Middle frontal gyrus (tissue), 1 donor: ENCODE measurements at regions not wholly inside any gene's neighbourhood (a gene's known extent, or its start where the extent isn't known, plus 50 kb on each side); places are given as distances from the start of the nearest gene placed in this dataset.

Source experiments
- DNase-seq: peaks from one replicate; pipeline ENCODE4 v3.0.0-alpha.2; 2015; ENCODE audit warnings: low spot score; ENCODE audit errors: extremely low spot score

DNA sequence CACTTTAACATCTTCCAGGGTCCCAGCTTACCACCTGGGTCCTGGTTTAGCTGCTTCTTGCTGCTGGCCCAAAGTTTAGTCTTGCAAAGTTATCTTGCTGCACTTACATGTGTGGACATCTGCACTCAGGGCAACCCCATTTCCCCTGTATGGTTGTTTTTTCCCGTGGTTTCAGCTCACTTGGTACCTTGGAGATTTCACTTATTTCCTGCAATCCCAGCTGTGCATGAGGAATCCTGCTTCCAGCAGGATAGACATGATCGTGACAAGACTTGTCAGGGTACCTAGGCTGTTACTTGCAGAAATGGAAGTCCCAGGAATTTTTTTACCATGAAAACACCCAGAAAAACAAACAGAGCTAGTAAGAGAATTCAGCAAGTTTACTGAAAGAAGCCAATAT, 95.9 kb upstream of the LEP start:
- DNase-seq = no peak

GRCh38 chr7:128146052-128146451, 95.0 kb upstream of the LEP start:
- DNase-seq = no peak

DNA sequence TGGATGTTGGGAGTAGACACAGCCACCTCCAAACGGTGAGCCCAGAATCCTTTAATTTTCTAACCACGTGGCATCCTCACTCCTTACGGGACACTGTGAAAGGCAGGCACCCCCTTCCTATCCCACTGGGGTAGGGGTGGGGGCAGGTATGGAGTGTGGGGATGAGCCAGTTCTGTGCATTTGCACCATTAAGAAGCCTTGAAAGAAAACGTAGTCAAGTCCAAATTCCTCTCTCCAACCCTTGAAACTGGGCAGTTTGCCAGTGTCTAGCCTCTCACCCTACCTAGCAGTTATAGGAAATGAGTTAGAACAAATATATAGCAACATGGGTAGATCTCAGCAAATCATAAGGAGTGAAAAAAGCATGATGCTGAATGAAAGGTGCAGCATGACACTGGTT, 92.4 kb upstream of the LEP start:
- DNase-seq = no peak

DNA sequence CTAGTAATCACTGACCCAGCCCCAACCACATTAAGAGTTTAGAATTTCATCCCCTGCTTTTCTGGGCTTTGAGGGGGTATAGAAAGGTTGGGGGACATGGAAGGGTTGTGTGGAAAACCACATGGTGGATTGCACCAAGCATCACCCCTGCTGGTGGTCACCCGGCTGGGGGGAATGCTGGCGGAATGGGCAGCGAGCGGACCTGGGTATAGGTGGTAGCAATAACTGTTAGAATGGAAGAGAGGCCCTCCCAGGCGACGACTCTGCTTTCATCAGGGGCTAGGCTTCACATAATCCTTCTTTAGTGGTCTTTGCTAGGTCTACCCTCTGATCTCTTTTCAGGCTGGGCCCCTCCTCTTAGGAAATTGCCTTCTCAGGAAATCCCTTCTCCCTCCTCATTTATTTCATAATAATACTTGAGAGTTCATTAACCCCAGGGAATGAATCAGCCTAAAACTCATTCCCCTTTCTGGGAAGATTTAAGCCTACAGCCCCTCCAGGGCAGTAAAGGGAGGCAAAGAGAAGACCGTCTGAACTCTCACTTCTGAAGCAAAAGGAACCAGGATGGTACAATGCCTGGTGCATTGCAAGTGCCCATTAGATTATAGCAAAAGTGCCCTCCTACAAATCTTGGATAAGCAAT, 90.7 kb upstream of the LEP start:
- DNase-seq = no peak

- DNase-seq = no peak
These were observed 89.4 kb upstream of the LEP start for GRCh38 chr7:128151635-128152034.

DNA sequence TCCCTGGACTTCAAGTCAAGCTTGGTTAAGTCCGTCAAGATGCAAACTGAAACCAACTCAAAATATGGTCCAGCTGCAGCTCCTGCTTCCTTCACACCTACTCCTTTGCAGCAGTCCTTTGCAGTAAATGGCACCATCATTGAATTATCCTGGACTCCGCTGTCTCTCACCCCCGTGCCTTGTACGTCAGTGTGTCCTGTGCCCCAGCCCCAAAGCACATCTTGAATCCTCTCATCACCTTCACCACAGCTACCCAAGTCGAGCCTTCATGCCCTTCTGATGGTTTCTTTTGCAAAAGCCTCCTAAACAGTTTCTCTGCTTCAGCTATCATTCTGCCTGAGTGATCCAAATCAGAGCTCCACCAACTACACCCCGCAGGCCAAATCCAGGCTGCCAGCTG, 88.4 kb upstream of the LEP start:
- no peak for DNase-seq

DNA sequence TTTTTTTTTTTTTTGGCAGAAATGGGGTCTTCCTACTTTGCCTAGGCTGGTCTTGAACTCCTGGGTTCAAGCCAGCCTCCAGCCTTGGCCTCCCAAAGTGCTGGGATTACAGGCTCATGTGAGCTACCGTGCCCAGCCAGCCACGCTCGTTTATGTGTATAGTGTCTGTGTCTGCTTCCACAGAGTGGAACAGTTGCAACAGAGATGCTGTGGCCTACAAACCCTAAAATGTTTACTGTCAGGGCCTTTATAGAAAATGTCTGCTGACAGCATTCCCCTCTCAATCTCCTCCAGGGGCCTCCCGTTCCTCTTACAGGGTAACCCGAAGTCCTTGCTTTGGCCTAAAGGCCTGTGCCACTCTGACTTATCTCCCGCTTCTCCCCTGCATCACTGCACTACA, 87.6 kb upstream of the LEP start:
- no peak for DNase-seq

GRCh38 chr7:128154504-128154903, 86.6 kb upstream of the LEP start:
- DNase-seq = no peak

GRCh38 chr7:128155100-128155740, 85.9 kb upstream of the LEP start:
- DNase-seq = no peak

DNA sequence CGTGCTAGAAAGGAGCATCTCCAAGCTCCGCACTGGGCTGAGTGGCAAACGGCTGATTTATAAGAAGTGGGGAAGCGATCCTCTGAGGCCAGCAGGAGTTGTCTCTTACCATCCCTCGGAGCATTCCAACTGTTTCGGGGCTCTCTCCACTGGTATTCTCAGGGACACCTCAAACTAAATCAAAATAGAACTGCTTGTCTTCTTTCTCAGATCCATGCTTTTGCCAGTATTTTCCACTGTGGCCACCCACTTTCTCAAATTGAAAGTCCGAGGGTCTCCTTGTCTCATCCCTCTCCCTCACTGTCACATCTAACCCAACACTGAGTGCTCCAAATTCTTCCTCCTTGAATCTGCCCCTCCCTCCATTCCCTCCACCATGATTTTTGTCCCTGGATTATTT, 83.2 kb upstream of the LEP start:
- DNase-seq = no peak

DNA sequence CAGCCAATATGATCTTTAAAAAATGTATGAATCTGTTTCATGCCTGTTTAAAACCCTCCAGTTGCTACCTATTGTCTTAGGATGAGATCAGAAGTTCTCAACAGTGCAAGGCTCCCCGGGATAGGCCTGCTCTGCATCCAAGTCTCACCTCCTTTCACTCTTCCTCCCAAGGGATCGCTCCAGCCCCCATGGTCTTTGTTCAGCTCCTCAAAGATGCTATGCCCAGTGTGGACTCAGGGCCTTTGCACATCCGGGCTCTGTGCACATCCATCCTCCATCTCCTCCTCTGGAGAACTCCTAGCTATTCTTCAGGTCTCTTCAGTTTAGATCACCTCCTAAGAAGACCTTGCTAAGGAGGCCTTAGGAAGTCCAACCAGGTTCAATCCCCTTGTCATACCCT, 82.7 kb upstream of the LEP start:
- no peak for DNase-seq

DNA sequence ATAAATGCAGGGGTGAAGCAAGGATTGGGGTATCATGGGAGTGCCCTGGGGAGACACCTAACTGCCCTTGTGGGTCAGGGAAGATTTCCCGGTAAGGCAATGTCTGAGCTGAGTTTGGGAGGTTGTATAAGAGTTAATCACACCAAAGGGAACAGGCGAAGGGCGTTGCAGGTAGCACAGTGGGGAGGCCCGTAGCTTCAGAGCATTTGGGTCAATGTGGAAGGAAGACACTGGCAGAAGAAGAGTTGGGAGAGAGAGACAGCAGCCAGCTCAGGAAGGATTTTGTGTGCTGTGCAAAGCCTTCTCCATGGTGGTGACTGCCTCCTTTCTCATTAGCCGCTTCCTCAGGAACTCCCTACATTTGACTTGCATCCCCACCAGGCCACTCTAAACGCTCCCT, 80.8 kb upstream of the LEP start:
- no peak for DNase-seq

DNA sequence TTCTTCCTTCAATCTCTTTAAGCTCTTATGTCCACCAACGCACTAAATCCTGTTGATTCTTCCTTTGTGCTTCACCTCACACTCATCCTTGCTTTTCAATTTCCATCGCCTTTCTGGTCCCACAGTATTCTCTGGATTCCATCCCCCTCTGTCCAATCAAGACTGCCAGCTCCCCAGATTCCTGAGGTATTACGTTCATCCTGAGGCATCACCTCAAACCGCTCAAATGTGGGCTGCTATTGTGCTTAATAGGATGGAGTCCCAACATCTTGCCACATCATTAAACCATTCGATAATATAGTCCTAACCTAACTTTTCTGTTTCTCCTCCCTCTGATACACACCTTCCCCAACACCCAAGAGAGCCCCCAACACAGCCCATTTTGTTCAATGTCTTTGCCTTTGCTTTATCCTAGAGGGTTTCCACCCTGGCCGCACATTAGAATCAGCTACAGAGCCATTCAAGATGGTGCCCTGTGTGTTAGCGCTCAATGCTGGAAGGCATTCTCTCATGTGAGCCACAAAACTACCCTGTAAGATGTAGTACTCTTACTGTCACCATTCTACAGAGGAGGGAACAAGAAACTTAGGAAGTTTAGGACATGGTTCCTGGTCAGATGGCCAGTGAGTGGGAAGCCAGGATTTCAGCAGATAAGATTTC, 79.5 kb upstream of the LEP start:
- no peak for DNase-seq

DNA sequence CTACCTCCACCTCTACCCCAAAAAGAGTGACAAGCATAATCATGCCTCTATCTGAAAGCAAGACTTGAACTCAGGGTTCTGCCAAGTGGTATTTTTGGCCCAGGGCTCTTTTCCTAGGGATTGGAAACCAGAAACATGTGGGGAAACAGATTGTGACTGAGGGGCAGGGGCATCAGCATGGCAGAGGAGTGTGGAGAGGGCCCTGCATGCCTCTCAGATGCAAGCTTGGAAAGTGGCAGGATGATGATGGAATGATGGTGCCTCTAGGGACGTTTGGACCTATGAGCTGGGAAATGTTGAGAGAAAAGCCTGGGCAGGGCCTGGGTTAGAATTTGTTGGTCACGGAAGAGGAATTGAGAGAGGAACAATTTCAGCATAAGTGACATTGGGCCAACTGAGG, 78.4 kb upstream of the LEP start:
- DNase-seq = no peak

DNA sequence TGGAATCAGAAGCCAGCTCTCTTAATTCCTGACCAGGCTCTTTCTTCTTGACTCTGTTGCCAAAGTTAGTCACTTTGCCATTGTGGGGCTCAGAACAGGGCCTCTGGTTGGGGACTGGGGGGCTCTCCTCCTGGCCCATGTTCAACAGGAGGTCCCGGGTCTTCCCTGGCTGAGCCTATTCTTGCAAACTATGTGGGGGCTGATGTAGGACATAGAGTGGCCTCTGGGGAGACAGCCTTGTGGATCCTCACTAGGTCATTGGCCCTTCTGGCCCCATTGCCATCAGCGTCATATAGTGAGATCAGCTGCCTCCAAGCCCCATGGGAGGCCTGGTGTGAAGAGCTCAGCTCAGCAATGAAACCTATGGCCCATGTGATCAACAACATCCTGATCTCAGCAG, 77.6 kb upstream of the LEP start:
- no peak for DNase-seq

DNA sequence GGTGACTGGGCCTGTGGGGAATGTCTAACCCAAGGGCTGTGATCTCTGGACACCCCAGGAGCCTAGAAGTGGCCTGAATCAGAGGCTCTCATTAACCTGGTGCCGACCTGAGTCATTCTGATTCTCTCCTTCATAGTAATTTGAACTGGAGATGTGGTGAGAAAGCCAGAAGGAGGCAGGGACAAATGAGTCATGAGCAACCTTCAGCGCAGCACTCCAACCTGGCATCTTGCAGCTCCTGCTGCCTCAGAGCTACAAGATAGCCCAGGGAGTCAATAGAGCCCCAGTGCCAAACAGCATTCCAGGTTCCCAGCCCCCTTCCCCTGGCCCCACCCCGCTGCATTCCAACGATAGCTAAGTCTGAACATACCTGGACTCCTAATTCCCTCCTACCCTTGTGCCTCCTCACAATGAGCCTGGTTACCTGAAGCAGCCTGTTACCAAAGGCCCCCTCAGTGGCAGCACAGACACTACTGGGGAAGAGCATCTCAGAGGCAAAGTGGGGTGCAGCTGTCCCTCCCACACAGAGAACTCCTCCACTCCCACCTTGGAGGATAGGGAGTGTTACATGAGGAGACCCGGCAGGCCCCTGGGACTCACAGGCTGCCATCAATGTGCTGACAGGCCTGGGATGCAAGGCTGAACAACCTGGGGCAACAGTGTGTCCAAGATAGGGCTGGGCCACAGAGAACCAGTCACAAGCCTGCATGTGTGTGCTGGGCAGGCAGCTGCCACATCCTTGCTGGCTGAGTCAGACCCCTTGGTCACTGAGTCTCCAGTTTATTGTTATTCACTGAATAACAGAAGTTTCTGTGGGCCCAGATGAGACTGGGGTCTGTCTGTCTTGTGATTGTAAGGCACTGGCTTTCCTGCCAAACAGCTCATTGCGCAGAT, 76.8 kb upstream of the LEP start:
- DNase-seq = no peak

DNA sequence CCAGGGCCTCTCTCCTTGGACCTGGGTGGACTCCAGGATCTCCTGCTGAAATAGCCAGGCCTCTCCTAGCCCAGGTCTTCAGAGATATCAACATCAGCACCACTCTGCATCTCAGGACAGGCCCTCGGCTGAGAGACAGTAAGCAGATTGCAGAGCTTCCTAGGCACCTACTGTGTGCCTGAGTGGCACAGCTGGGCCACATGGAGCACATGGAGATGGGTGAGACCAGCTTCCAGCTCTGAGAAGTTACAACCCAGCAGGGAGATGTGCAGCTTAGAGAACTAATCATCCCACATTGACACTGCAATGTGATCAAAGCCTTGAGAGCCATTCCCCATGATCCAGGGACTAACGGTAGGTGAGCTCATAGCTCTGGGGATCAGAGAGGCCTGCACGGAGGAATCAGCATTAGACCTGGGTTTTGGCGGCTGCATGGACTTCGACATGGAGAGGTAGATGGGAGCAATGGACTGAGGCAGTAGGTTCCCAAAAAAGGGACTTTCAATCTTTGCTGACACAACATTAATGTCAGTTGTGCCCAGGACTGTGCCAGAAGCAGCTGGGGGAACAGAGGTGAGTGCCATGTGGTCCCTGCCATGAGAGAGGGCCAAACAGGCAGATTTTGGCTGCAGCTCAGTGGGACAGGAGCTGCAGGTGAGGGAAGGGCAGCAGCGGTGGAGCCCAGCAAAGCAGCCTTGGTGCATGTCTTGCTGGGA, 76.0 kb upstream of the LEP start:
- DNase-seq = no peak

DNA sequence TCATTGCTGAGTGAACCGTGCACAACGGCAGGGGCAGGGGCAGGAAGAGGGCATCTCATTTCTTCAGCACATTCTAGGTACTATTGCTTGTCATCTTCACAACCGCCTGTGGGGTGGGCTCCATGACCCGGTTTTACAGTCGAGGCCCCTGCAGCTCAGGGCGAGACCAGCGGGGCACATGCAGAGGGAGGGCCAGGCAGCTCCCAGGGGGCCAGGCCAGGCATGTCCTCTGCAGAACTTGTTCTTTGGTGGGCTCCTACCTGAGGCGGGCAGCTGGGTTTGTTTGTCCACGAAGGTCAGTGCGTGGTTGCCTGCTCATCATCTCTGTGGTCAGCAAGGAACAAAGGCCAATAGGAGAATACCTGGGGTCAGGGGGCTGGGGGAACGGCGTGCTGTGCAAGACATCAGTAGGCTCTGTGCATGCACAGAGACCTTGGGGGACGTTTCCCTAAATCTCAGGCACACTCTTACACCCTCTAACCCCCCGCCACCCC, 75.1 kb upstream of the LEP start:
- DNase-seq = no peak

DNA sequence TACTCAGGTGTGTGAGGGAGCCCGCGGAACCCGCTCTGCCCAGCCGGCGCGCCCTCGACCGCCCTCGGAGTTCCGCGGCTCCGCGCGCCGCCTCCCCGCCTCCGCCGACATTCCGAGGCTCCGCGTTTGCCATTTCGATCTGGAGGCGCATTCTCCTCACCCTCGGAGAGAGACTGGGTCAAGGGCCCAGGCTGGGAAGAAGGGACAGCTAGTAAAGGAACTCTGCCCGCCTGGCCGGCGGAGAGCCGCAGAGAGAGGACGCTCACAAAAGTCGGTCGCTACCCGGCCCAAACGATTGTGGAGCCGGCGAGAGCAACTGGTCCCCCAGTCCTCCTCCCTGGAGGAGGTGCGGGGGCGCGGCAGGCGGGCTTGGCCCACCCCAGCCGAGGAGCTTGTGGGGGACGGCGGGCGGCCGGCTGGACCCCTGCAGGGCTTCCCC, 74.5 kb upstream of the LEP start:
- DNase-seq = no peak

- DNase-seq = peak; percentile 53
These were observed 73.9 kb upstream of the LEP start for GRCh38 chr7:128167042-128167701.
